CD4-positive, alpha-beta T cell (primary cell): ENCODE measurements at regions not wholly inside any gene's neighbourhood (a gene's known extent, or its start where the extent isn't known, plus 50 kb on each side); places are given as distances from the start of the nearest gene placed in this dataset.

Source experiments
- ATAC-seq: fragments of 200-7000 bp; cut with Tn5 transposase; one replicate; pipeline ENCODE4 v1.10.0; 2022; ENCODE audit warnings: mild to moderate bottlenecking; ENCODE audit not compliant: poor library complexity
- CTCF ChIA-PET: fragments of 350-600 bp; sonication (Branson Sonifier 250); formaldehyde crosslinking; loops from one replicate; lab custom pipeline; 2021; ENCODE audit warnings: antibody characterized with exemption, inconsistent platforms; lab: Charles Lee
- POLR2A ChIA-PET: fragments of 350-600 bp; sonication (Branson Sonifier 250); formaldehyde crosslinking; loops from one replicate; lab custom pipeline; 2021; ENCODE audit warnings: antibody characterized with exemption, inconsistent platforms; lab: Charles Lee
- DNase-seq, 14 experiments: peaks; one replicate each; pipeline ENCODE4 v3.0.0-alpha.2; 2013 to 2020; ENCODE audit warnings: mixed read lengths in 2 of 14
- H3K27ac ChIP-seq, 2 donors: one replicate each; pipeline versions ENCODE4 v1.5.1 to v1.7.0; 2013; ENCODE audit warnings: low read length in 2 of 2, low read depth in 1 of 2, mild to moderate bottlenecking in 1 of 2
- H3K27me3 ChIP-seq, 2 experiments: 1 replicate in 1 of 2; 2 replicates in 1 of 2; pipeline versions ENCODE4 v1.6.1 to v1.7.0; 2013; ENCODE audit warnings: low read length in 2 of 2, control low read depth in 1 of 2, mild to moderate bottlenecking in 1 of 2, moderate library complexity in 1 of 2; ENCODE audit not compliant: insufficient read depth in 2 of 2, control insufficient read depth in 1 of 2
- H3K36me3 ChIP-seq: one replicate; pipeline ENCODE4 v1.6.1; 2013; ENCODE audit warnings: low read length, control low read depth; ENCODE audit not compliant: insufficient read depth
- H3K4me1 ChIP-seq: one replicate; pipeline ENCODE4 v1.6.1; 2013; ENCODE audit warnings: low read length, control low read depth; ENCODE audit not compliant: insufficient read depth
- H3K4me3 ChIP-seq: one replicate; pipeline ENCODE4 v1.5.1; 2013; ENCODE audit warnings: mild to moderate bottlenecking, low read length, moderate library complexity
- H3K9me3 ChIP-seq, 2 experiments: 1 replicate in 1 of 2; 2 replicates in 1 of 2; pipeline versions ENCODE4 v1.6.1 to v1.7.0; 2013; ENCODE audit warnings: low read length in 2 of 2, mild to moderate bottlenecking in 2 of 2, control low read depth in 1 of 2, moderate library complexity in 1 of 2; ENCODE audit not compliant: control insufficient read depth in 1 of 2, insufficient read depth in 1 of 2
- H3K27ac Mint-ChIP-seq: one replicate; pipeline ENCODE4 v1.8.0; 2020; ENCODE audit warnings: mixed read lengths
- H3K27me3 Mint-ChIP-seq: one replicate; pipeline ENCODE4 v1.8.0; 2021; ENCODE audit warnings: mixed read lengths
- H3K36me3 Mint-ChIP-seq: one replicate; pipeline ENCODE4 v1.8.0; 2021; ENCODE audit warnings: low read depth, mixed read lengths
- H3K4me1 Mint-ChIP-seq: one replicate; pipeline ENCODE4 v1.8.0; 2021; ENCODE audit warnings: low read depth, mixed read lengths
- H3K4me3 Mint-ChIP-seq: one replicate; pipeline ENCODE4 v1.8.0; 2020; ENCODE audit warnings: mild to moderate bottlenecking, mixed read lengths
- H3K9me3 Mint-ChIP-seq: one replicate; pipeline ENCODE4 v1.8.0; 2020; ENCODE audit warnings: mixed read lengths
- intact Hi-C, 2 experiments: fragments of 100-400 bp; cut with DNase I in 1 of 2; cut with micrococcal nuclease in 1 of 2; formaldehyde crosslinking; loops; one replicate each; pipeline versions ENCODE4 v1.15.1 to v1.9.0; 2023 to 2025; cut with DNase I, micrococcal nuclease
- TF ChIP-seq, protein P1 (sequence below): fragments of 200-600 bp; IDR thresholded peaks from one replicate; pipeline ENCODE4 v1.8.0; 2022; ENCODE audit warnings: antibody characterized with exemption, mild to moderate bottlenecking

DNA sequence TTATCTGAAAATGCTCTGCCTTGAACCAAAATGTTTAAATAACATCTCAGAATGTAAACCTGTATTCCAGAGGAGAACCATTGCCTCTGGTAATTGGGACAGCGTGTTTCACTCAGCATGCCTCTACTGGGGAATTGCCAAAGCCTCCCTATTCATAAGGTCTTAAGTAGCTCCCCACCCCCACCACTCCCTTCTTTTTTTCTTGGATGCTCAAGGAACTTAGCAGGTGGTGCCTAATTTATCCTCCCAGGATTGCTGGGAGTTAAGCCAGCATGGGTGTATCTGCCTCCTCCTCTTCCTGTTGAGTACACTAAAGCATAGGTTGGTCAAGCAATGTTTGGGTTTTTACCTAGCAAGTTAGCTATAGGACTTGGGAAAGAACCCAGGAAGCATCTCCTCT lies 220.2 kb downstream of the DMAC1 start:
- POLR2A ChIA-PET, result no interaction called here
- intact Hi-C loops, result loop anchor here in 1 of 2 experiments (10.0 kb wide), 1 partner anchor 1315 kb away; no protein-coding TSS in a partner anchor
- H3K27me3 ChIP-seq, result no peaks in the 10 kb centered on the region

GRCh38 chr9:7578951-7579350 lies 220.6 kb downstream of the DMAC1 start:
- CTCF ChIA-PET, result no interaction called here

More for the DNA sequence above, 220.2 kb downstream of the DMAC1 start:
- no peaks in the 10 kb centered on the region for H3K9me3 Mint-ChIP-seq
- ATAC-seq (no peak), DNase-seq (no peak)
- no peaks in the 10 kb centered on the region for H3K4me1 Mint-ChIP-seq
- CTCF ChIA-PET, result no interaction called here
- Histone ChIP-seq H3K36me3 (no peaks in the 10 kb centered on the region), H3K9me3 (no peaks in the 10 kb centered on the region), H3K4me1 (no peaks in the 10 kb centered on the region), H3K27ac (no peak overlapping the region), H3K4me3 (no peak overlapping the region)
- TF ChIP-seq, protein P1, sequence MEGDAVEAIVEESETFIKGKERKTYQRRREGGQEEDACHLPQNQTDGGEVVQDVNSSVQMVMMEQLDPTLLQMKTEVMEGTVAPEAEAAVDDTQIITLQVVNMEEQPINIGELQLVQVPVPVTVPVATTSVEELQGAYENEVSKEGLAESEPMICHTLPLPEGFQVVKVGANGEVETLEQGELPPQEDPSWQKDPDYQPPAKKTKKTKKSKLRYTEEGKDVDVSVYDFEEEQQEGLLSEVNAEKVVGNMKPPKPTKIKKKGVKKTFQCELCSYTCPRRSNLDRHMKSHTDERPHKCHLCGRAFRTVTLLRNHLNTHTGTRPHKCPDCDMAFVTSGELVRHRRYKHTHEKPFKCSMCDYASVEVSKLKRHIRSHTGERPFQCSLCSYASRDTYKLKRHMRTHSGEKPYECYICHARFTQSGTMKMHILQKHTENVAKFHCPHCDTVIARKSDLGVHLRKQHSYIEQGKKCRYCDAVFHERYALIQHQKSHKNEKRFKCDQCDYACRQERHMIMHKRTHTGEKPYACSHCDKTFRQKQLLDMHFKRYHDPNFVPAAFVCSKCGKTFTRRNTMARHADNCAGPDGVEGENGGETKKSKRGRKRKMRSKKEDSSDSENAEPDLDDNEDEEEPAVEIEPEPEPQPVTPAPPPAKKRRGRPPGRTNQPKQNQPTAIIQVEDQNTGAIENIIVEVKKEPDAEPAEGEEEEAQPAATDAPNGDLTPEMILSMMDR, result no peak
- H3K4me3 Mint-ChIP-seq, result no peak overlapping the region
- no peaks in the 10 kb centered on the region for H3K36me3 Mint-ChIP-seq
- H3K27ac Mint-ChIP-seq, result no peak overlapping the region
- no peaks in the 10 kb centered on the region for H3K27me3 Mint-ChIP-seq

GRCh38 chr9:7570107-7570720 lies 229.4 kb downstream of the DMAC1 start:
- ChIA-PET POLR2A (interaction anchor here (0.9 to 1.4 kb wide), 3 partner anchors 57 to 187 kb away, joined by 3 read pairs; no protein-coding TSS in a partner anchor), CTCF (interaction anchor here (1.1 kb wide), 3 partner anchors 87 to 381 kb away, joined by 3 read pairs; no protein-coding TSS in a partner anchor)
- TF ChIP-seq, protein P1, result peak; percentile 96
- peak; percentile 20 to 80 (median 53) for DNase-seq
- no peaks in the 10 kb centered on the region for H3K4me1 ChIP-seq
- Mint-ChIP-seq H3K36me3 (no peaks in the 10 kb centered on the region), H3K27me3 (peaks cover 10% of the 10 kb centered on the region), H3K27ac (no peak overlapping the region), H3K4me3 (no peak overlapping the region), H3K4me1 (no peaks in the 10 kb centered on the region), H3K9me3 (no peaks in the 10 kb centered on the region)
- H3K27ac ChIP-seq, result no peak overlapping the region
- no peaks in the 10 kb centered on the region for H3K36me3 ChIP-seq
- ATAC-seq, result peak; percentile 72
- H3K27me3 ChIP-seq, result peaks cover 0 to 6% of the 10 kb centered on the region in 2 experiments
- H3K4me3 ChIP-seq, result no peak overlapping the region
- H3K9me3 ChIP-seq, result no peaks in the 10 kb centered on the region
- intact Hi-C loops, result loop anchor here (1.0 to 10.0 kb wide), 4 partner anchors 45 to 1325 kb away; no protein-coding TSS in a partner anchor

More at GRCh38 chr9:7578951-7579350, 220.6 kb downstream of the DMAC1 start:
- no peaks in the 10 kb centered on the region for H3K4me1 ChIP-seq
- H3K27ac Mint-ChIP-seq, result no peak overlapping the region
- H3K27ac ChIP-seq, result no peak overlapping the region
- TF ChIP-seq, protein P1, result no peak
- H3K4me1 Mint-ChIP-seq, result no peaks in the 10 kb centered on the region
- no peaks in the 10 kb centered on the region for H3K9me3 ChIP-seq
- no peaks in the 10 kb centered on the region for H3K36me3 Mint-ChIP-seq
- H3K27me3 Mint-ChIP-seq, result no peaks in the 10 kb centered on the region
- no peaks in the 10 kb centered on the region for H3K36me3 ChIP-seq
- DNase-seq (no peak), ATAC-seq (no peak)
- POLR2A ChIA-PET, result no interaction called here
- no peaks in the 10 kb centered on the region for H3K27me3 ChIP-seq
- H3K4me3 ChIP-seq, result no peak overlapping the region
- intact Hi-C loops, result loop anchor here in 1 of 2 experiments (10.0 kb wide), 1 partner anchor 1316 kb away; no protein-coding TSS in a partner anchor
- no peak overlapping the region for H3K4me3 Mint-ChIP-seq
- no peaks in the 10 kb centered on the region for H3K9me3 Mint-ChIP-seq
